A673 (cell line): ENCODE measurements at regions not wholly inside any gene's neighbourhood (a gene's known extent, or its start where the extent isn't known, plus 50 kb on each side); places are given as distances from the start of the nearest gene placed in this dataset.

ENCODE experiments used
- BruUV-seq: library from RNA; stranded (reverse); fragments of 400-500 nt; replicated peaks from 2 replicates; lab custom pipeline; 2021; lab: Mats Ljungman, UMichigan
- CTCF ChIA-PET: fragments of 300-600 bp; sonication (Branson Sonifier 250); formaldehyde crosslinking; loops from one replicate; lab custom pipeline; 2022; ENCODE audit warnings: antibody characterized with exemption; lab: Charles Lee
- POLR2A ChIA-PET: fragments of 300-600 bp; sonication (Branson Sonifier 250); formaldehyde crosslinking; loops from one replicate; lab custom pipeline; 2022; ENCODE audit warnings: antibody characterized with exemption; ENCODE audit not compliant: low non-redundant PET; lab: Charles Lee
- DNase-seq: peaks from one replicate; pipeline ENCODE4 v3.0.0-alpha.2; 2015; ENCODE audit warnings: low spot score
- H3K27ac ChIP-seq: fragments of 200-600 bp; sonication (generic); 2 replicates; pipeline ENCODE4 v1.5.1; 2016; ENCODE audit warnings: mixed run types, low read depth, mild to moderate bottlenecking, mixed read lengths, antibody characterized with exemption, low read length; ENCODE audit not compliant: poor library complexity, severe bottlenecking
- H3K27me3 ChIP-seq: fragments of 200-600 bp; sonication (generic); replicated peaks from 2 replicates; pipeline ENCODE4 v1.6.1; 2017; ENCODE audit warnings: mixed run types, low read depth, mild to moderate bottlenecking, mixed read lengths, antibody characterized with exemption, low read length; ENCODE audit not compliant: insufficient read depth, poor library complexity
- H3K36me3 ChIP-seq: fragments of 200-600 bp; sonication (generic); 2 replicates; pipeline ENCODE4 v1.6.1; 2016; ENCODE audit warnings: mixed run types, mild to moderate bottlenecking, mixed read lengths, antibody characterized with exemption, low read length; ENCODE audit not compliant: insufficient read depth, poor library complexity, severe bottlenecking
- H3K4me1 ChIP-seq: fragments of 200-600 bp; sonication (generic); 2 replicates; pipeline ENCODE4 v1.6.1; 2017; ENCODE audit warnings: mixed run types, mild to moderate bottlenecking, mixed read lengths, antibody characterized with exemption, low read length; ENCODE audit not compliant: insufficient read depth, poor library complexity, severe bottlenecking
- H3K4me3 ChIP-seq: fragments of 200-600 bp; sonication (generic); 2 replicates; pipeline ENCODE4 v1.5.1; 2016; ENCODE audit warnings: low read depth, mixed run types, mild to moderate bottlenecking, mixed read lengths, low read length; ENCODE audit not compliant: poor library complexity, severe bottlenecking
- H3K9me3 ChIP-seq: fragments of 200-600 bp; sonication (generic); 2 replicates; pipeline ENCODE4 v1.6.1; 2016; ENCODE audit warnings: mixed run types, low read depth, mild to moderate bottlenecking, mixed read lengths, antibody characterized with exemption, low read length; ENCODE audit not compliant: poor library complexity, severe bottlenecking
- CTCF ChIP-seq: fragments of 300-800, 200-600 bp; sonication (generic); conservative IDR thresholded peaks from 2 replicates; pipeline ENCODE4 v1.5.1; 2017; ENCODE audit warnings: low read depth, mild to moderate bottlenecking, antibody characterized with exemption, low read length, moderate library complexity, mixed read lengths
- EZH2 ChIP-seq: fragments of 200-600 bp; sonication (generic); IDR thresholded peaks from 2 replicates; pipeline ENCODE4 v1.6.1; 2017; ENCODE audit warnings: borderline replicate concordance, low read depth, mild to moderate bottlenecking, mixed read lengths, antibody characterized with exemption, low read length; ENCODE audit not compliant: poor library complexity, severe bottlenecking
- intact Hi-C: fragments of 100-400 bp; cut with micrococcal nuclease; formaldehyde crosslinking; loops from one replicate; pipeline ENCODE4 v1.10.0; 2022; ENCODE audit not compliant: unreplicated experiment

- Histone ChIP-seq H3K36me3 (no peaks in the 10 kb centered on the region), H3K9me3 (no peaks in the 10 kb centered on the region), H3K4me1 (no peaks in the 10 kb centered on the region), H3K27me3 (no peaks in the 10 kb centered on the region), H3K27ac (no peak overlapping the region), H3K4me3 (no peak overlapping the region)
- no TSS peak for BruUV-seq
- ChIA-PET POLR2A (no interaction called here), CTCF (no interaction called here)
- DNase-seq = no peak
- TF ChIP-seq CTCF = no peak
- TF ChIP-seq EZH2 = no peak
- intact Hi-C loops = no loop called here
Measured at GRCh38 chr14:25508845-25509244, 458.9 kb upstream of the STXBP6 start.

DNA sequence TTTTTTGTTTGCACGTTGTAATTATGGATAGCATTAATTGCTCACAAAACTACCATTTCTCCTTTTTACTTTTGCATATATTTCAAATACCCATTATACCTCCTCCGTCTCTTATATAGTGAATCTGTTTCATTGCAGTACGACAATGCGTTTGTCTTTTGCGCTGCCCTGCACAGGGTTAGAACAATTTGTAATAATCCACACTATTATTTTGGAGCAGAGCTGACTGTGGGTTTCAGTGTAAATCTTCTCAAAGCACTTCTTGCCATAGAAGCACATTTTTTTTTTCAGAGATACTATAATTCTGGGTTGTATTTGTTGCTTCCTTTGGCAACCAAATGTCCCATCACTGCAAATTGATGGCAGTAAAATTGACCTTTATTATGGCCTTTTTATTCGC, 451.8 kb upstream of the STXBP6 start:
- Histone ChIP-seq H3K27me3 (no peaks in the 10 kb centered on the region), H3K4me1 (no peaks in the 10 kb centered on the region), H3K36me3 (no peaks in the 10 kb centered on the region), H3K4me3 (no peak overlapping the region), H3K27ac (no peak overlapping the region), H3K9me3 (no peaks in the 10 kb centered on the region)
- TF ChIP-seq EZH2 = no peak
- TF ChIP-seq CTCF = no peak
- ChIA-PET CTCF (no interaction called here), POLR2A (no interaction called here)
- intact Hi-C loops = no loop called here
- no TSS peak for BruUV-seq
- DNase-seq = no peak

GRCh38 chr14:25488961-25489360, 439.0 kb upstream of the STXBP6 start:
- CTCF ChIA-PET = no interaction called here
- H3K9me3 ChIP-seq = no peaks in the 10 kb centered on the region
- no peak overlapping the region for H3K27ac ChIP-seq
- intact Hi-C loops = no loop called here
- POLR2A ChIA-PET = no interaction called here
- no peak for TF ChIP-seq CTCF
- TF ChIP-seq EZH2 = no peak
- no peaks in the 10 kb centered on the region for H3K36me3 ChIP-seq
- no peak for DNase-seq
- H3K4me3 ChIP-seq = no peak overlapping the region
- no peaks in the 10 kb centered on the region for H3K27me3 ChIP-seq
- BruUV-seq = no TSS peak
- no peaks in the 10 kb centered on the region for H3K4me1 ChIP-seq
